Endodermal cell (in vitro differentiated cells): ENCODE measurements at regions not wholly inside any gene's neighbourhood (a gene's known extent, or its start where the extent isn't known, plus 50 kb on each side); places are given as distances from the start of the nearest gene placed in this dataset.

ENCODE experiments used
- DNase-seq: peaks from one replicate; pipeline ENCODE4 v3.0.0-alpha.2; 2017
- H3K27ac ChIP-seq: 2 replicates; pipeline ENCODE4 v1.5.1; 2013; ENCODE audit warnings: mild to moderate bottlenecking, low read depth, low read length, moderate library complexity
- H3K27me3 ChIP-seq: 2 replicates; pipeline ENCODE4 v1.6.1; 2013; ENCODE audit warnings: mild to moderate bottlenecking, low read length, moderate library complexity; ENCODE audit not compliant: insufficient read depth, control insufficient read depth, poor library complexity, severe bottlenecking
- H3K36me3 ChIP-seq: 2 replicates; pipeline ENCODE4 v1.7.0; 2013; ENCODE audit warnings: mild to moderate bottlenecking, low read length, moderate library complexity; ENCODE audit not compliant: control insufficient read depth, insufficient read depth
- H3K4me1 ChIP-seq: one replicate; pipeline ENCODE4 v1.7.0; 2013; ENCODE audit warnings: low read length; ENCODE audit not compliant: control insufficient read depth, insufficient read depth
- H3K4me3 ChIP-seq: 2 replicates; pipeline ENCODE4 v1.5.1; 2013; ENCODE audit warnings: mild to moderate bottlenecking, low read length, moderate library complexity
- H3K9ac ChIP-seq: 2 replicates; pipeline ENCODE4 v1.6.1; 2013; ENCODE audit warnings: mild to moderate bottlenecking, low read length, moderate library complexity; ENCODE audit not compliant: poor library complexity, severe bottlenecking; ENCODE audit errors: extremely low read depth
- H3K9me3 ChIP-seq: 2 replicates; pipeline ENCODE4 v1.6.1; 2013; ENCODE audit warnings: mild to moderate bottlenecking, low read length, moderate library complexity; ENCODE audit not compliant: control insufficient read depth
- H3K27ac Mint-ChIP-seq: 2 replicates; pipeline ENCODE4 v1.8.0; 2020; ENCODE audit warnings: mixed read lengths
- H3K27me3 Mint-ChIP-seq: 2 replicates; pipeline ENCODE4 v1.8.0; 2021; ENCODE audit warnings: mild to moderate bottlenecking, mixed read lengths; ENCODE audit not compliant: insufficient read depth
- H3K36me3 Mint-ChIP-seq: 2 replicates; pipeline ENCODE4 v1.8.0; 2020; ENCODE audit warnings: low read depth, mixed read lengths
- H3K4me1 Mint-ChIP-seq: 2 replicates; pipeline ENCODE4 v1.8.0; 2020; ENCODE audit warnings: mixed read lengths
- H3K4me3 Mint-ChIP-seq: 2 replicates; pipeline ENCODE4 v1.8.0; 2020; ENCODE audit warnings: mild to moderate bottlenecking, moderate library complexity, mixed read lengths
- H3K9me3 Mint-ChIP-seq: 2 replicates; pipeline ENCODE4 v1.8.0; 2020; ENCODE audit warnings: mild to moderate bottlenecking, mixed read lengths
- CTCF ChIP-seq: fragments of 200-600 bp; sonication (generic); conservative IDR thresholded peaks from 2 replicates; pipeline ENCODE4 v1.5.0; 2021; ENCODE audit warnings: antibody characterized with exemption, mild to moderate bottlenecking
- WGBS, 2 experiments: methylation state at CpG; one replicate each; pipeline versions ENCODE4 v1.1.5 to v1.1.7; 2013; ENCODE audit warnings: missing lambda C conversion rate in 2 of 2, mixed read lengths in 1 of 2; ENCODE audit not compliant: insufficient coverage in 1 of 2, insufficient read length in 1 of 2; 5-methylcytosine and 5-hydroxymethylcytosine counted together

DNA sequence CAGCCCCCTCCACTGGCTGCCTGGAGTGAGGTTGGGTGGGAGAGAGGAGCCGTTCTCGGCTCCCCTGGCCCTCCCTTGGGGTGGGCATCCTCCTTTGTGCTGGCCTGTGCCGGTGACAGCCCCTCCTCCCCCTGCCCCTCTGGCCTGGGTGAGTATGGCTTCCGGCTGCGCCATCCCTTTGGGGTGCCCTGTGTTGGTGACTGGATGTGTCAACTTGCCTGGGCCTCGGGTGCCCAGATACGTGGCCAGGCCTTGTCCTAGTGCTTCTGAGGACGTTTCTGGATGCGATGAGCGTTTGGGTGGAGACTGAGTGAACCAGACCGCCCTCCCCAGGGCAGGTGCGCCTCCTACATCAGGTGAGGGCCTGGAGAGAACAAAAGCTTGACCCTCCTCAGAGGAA is 59.7 kb downstream of the PLXNA1 start:
- no peaks in the 10 kb centered on the region for H3K27me3 Mint-ChIP-seq
- no peak overlapping the region for H3K4me3 Mint-ChIP-seq
- peaks cover 18% of the 10 kb centered on the region for H3K4me1 Mint-ChIP-seq
- Histone ChIP-seq H3K27ac (no peak overlapping the region), H3K36me3 (no peaks in the 10 kb centered on the region), H3K9me3 (no peaks in the 10 kb centered on the region), H3K27me3 (no peaks in the 10 kb centered on the region), H3K9ac (no peak overlapping the region), H3K4me3 (no peak overlapping the region), H3K4me1 (peaks cover 7% of the 10 kb centered on the region)
- H3K9me3 Mint-ChIP-seq, result peaks cover 8% of the 10 kb centered on the region
- no peak for DNase-seq
- H3K36me3 Mint-ChIP-seq, result no peaks in the 10 kb centered on the region
- peak overlapping the region; percentile 97 for H3K27ac Mint-ChIP-seq
- TF ChIP-seq CTCF, result no peak
- 90 to 95% methylated on average over 7 to 12 of the region's 12 CpGs for WGBS, 2 experiments

DNA sequence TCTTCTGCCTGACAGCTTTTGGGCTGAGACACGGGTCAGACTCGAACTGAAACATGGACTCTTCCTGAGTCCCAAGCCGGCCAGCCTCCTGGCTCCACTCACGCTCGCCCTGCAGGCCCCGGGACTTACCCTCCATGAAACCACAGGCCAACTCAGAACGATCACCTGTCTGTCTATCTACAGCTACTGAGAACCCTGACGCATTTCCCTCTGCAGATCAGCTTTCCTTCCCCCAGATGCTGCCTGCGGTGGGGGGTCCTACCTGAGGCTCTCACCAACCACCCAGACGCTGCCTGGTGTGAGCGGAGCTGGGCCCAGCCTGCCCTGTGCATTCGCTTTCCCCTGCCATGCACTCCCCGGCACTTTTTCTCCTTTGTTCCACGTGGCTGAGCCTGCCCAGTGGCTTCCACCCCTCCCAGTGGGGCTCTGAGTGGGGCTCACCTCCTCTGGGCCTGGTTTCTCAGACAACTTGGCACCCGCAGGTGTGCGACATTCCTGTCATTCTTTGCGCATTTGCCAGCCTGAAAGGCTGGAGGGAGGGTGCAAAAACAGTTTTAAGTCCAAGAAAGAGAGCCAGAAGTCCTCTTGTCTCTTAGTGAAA is 60.2 kb downstream of the PLXNA1 start:
- H3K9me3 Mint-ChIP-seq, result peaks cover 13% of the 10 kb centered on the region
- peaks cover 18% of the 10 kb centered on the region for H3K4me1 Mint-ChIP-seq
- H3K9me3 ChIP-seq, result peaks cover 2% of the 10 kb centered on the region
- TF ChIP-seq CTCF, result no peak
- peaks cover 2% of the 10 kb centered on the region for H3K36me3 Mint-ChIP-seq
- H3K4me3 Mint-ChIP-seq, result peak overlapping the region; percentile 32
- H3K27me3 Mint-ChIP-seq, result no peaks in the 10 kb centered on the region
- H3K4me3 ChIP-seq, result no peak overlapping the region
- H3K27ac Mint-ChIP-seq, result peak overlapping the region; percentile 97
- peak overlapping the region; percentile 53 for H3K9ac ChIP-seq
- no peak overlapping the region for H3K27ac ChIP-seq
- 71 to 77% methylated on average over 15 to 17 of the region's 17 CpGs for WGBS, 2 experiments
- no peaks in the 10 kb centered on the region for H3K27me3 ChIP-seq
- peaks cover 7% of the 10 kb centered on the region for H3K4me1 ChIP-seq
- no peaks in the 10 kb centered on the region for H3K36me3 ChIP-seq
- peak; percentile 93 for DNase-seq

GRCh38 chr3:127043731-127044510 is 61.0 kb downstream of the PLXNA1 start:
- Mint-ChIP-seq H3K9me3 (peaks cover 20% of the 10 kb centered on the region), H3K27me3 (no peaks in the 10 kb centered on the region), H3K4me1 (peaks cover 18% of the 10 kb centered on the region), H3K27ac (peak overlapping the region; percentile 97), H3K4me3 (peak overlapping the region; percentile 32), H3K36me3 (peaks cover 3% of the 10 kb centered on the region)
- H3K36me3 ChIP-seq, result no peaks in the 10 kb centered on the region
- no peaks in the 10 kb centered on the region for H3K27me3 ChIP-seq
- H3K27ac ChIP-seq, result no peak overlapping the region
- no peak overlapping the region for H3K4me3 ChIP-seq
- peaks cover 7% of the 10 kb centered on the region for H3K4me1 ChIP-seq
- H3K9me3 ChIP-seq, result peaks cover 9% of the 10 kb centered on the region
- TF ChIP-seq CTCF, result no peak
- 80 to 91% methylated on average over 5 to 7 of the region's 7 CpGs for WGBS, 2 experiments
- H3K9ac ChIP-seq, result peak overlapping the region; percentile 53
- DNase-seq, result no peak
